OCI-LY3 (cell line): ENCODE measurements at regions not wholly inside any gene's neighbourhood (a gene's known extent, or its start where the extent isn't known, plus 50 kb on each side); places are given as distances from the start of the nearest gene placed in this dataset.

Source experiments
- H2AFZ ChIP-seq: fragments of 200-600, 300-600 bp; shearing (Covaris generic); 2 replicates; pipeline ENCODE4 v1.6.0; 2014; ENCODE audit warnings: antibody characterized with exemption, low read depth, low read length
- H3K27ac ChIP-seq: fragments of 200-600, 300-600 bp; sonication (generic); 2 replicates; pipeline ENCODE4 v1.5.1; 2014; ENCODE audit warnings: mild to moderate bottlenecking, low read length, moderate library complexity, mixed read lengths
- H3K27me3 ChIP-seq: fragments of 200-600, 300-600 bp; sonication (generic); 2 replicates; pipeline ENCODE4 v1.6.1; 2014; ENCODE audit warnings: low read depth, low read length, mixed read lengths
- H3K36me3 ChIP-seq: fragments of 200-600, 300-600 bp; sonication (generic); replicated peaks from 2 replicates; pipeline ENCODE3; 2014; ENCODE audit warnings: low read depth, low read length, mixed read lengths
- H3K4me1 ChIP-seq: fragments of 300-600, 200-600 bp; sonication (generic); 2 replicates; pipeline ENCODE4 v1.6.1; 2014; ENCODE audit warnings: low read length, mixed read lengths
- H3K4me2 ChIP-seq: fragments of 200-600, 300-600 bp; sonication (generic); 2 replicates; pipeline ENCODE4 v1.6.1; 2014; ENCODE audit warnings: low read length, mixed read lengths
- H3K4me3 ChIP-seq: fragments of 300-600, 200-600 bp; sonication (generic); 2 replicates; pipeline ENCODE4 v1.5.1; 2014; ENCODE audit warnings: antibody characterized with exemption, mild to moderate bottlenecking, low read length, moderate library complexity
- H3K79me2 ChIP-seq: fragments of 300-600, 200-600 bp; shearing (Covaris generic); 2 replicates; pipeline ENCODE4 v1.6.1; 2014; ENCODE audit warnings: mild to moderate bottlenecking, low read length, mixed read lengths
- H3K9ac ChIP-seq: fragments of 300-600, 200-600 bp; shearing (Covaris generic); 2 replicates; pipeline ENCODE4 v1.6.0; 2014; ENCODE audit warnings: mild to moderate bottlenecking, low read length, moderate library complexity
- H3K9me3 ChIP-seq: fragments of 200-600, 300-600 bp; shearing (Covaris generic); 2 replicates; pipeline ENCODE4 v1.6.1; 2014; ENCODE audit warnings: low read length, mixed read lengths; ENCODE audit not compliant: insufficient read depth
- H4K20me1 ChIP-seq: fragments of 200-600, 300-600 bp; sonication (generic); 2 replicates; pipeline ENCODE4 v1.6.1; 2016; ENCODE audit warnings: low read length, mixed read lengths; ENCODE audit not compliant: insufficient read depth
- EZH2phosphoT487 ChIP-seq: fragments of 200-600 bp; shearing (Covaris generic); IDR thresholded peaks from 2 replicates; pipeline ENCODE4 v1.6.1; 2018; ENCODE audit warnings: antibody characterized with exemption, mixed run types, low read depth
- TF ChIP-seq, protein P1 (sequence below): fragments of 200-600, 300-600 bp; sonication (generic); IDR thresholded peaks from 2 replicates; pipeline ENCODE4 v1.5.1; 2014; ENCODE audit warnings: antibody characterized with exemption, low read length, low read depth

DNA sequence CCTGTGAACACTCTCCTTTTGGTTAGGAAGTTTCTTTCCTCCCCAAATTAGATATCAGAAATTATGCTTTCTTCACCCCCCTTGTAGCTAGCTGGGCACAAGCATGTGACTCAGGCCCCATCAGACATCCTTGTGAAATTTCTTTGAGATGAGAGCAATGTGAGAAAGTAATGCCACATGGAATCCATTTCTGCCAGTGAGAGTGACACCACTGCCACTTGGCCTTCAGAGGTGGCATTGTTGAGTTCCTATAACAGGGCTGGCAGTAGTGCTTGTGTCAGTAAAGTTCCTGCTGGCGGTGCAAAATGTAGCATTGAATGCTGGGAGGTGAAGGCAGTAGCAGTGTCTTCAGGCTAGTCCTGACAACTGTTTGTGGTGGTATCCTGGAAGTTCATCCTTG is 80.7 kb upstream of the ZNF280D start:
- no peaks in the 10 kb centered on the region for H3K4me1 ChIP-seq
- H3K9me3 ChIP-seq: no peaks in the 10 kb centered on the region
- no peak overlapping the region for H3K9ac ChIP-seq
- H2AFZ ChIP-seq: no peak overlapping the region
- no peak overlapping the region for H3K27ac ChIP-seq
- TF ChIP-seq, protein P1, sequence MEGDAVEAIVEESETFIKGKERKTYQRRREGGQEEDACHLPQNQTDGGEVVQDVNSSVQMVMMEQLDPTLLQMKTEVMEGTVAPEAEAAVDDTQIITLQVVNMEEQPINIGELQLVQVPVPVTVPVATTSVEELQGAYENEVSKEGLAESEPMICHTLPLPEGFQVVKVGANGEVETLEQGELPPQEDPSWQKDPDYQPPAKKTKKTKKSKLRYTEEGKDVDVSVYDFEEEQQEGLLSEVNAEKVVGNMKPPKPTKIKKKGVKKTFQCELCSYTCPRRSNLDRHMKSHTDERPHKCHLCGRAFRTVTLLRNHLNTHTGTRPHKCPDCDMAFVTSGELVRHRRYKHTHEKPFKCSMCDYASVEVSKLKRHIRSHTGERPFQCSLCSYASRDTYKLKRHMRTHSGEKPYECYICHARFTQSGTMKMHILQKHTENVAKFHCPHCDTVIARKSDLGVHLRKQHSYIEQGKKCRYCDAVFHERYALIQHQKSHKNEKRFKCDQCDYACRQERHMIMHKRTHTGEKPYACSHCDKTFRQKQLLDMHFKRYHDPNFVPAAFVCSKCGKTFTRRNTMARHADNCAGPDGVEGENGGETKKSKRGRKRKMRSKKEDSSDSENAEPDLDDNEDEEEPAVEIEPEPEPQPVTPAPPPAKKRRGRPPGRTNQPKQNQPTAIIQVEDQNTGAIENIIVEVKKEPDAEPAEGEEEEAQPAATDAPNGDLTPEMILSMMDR: no peak
- TF ChIP-seq EZH2phosphoT487: no peak
- no peak overlapping the region for H3K4me3 ChIP-seq
- H4K20me1 ChIP-seq: no peaks in the 10 kb centered on the region
- H3K4me2 ChIP-seq: no peak overlapping the region
- no peaks in the 10 kb centered on the region for H3K36me3 ChIP-seq
- no peaks in the 10 kb centered on the region for H3K79me2 ChIP-seq
- H3K27me3 ChIP-seq: no peaks in the 10 kb centered on the region

DNA sequence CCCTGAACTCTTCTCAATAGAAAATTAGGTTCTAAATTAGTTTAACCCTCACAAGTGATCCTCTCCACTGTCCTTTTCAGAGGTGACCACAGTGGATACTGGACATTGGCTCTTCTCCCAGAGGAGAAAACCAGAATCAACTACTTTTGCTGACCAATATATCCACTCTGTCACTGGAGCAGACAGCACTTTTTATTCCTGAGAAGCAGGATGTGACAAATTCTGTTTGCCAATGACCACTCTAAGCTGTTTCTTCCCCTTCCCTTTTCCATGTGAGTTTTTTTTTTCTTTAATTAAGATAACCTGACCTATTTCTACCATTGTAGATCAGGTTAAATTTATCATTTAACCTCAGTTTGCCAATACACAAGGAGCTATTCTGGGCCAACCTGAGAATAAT is 79.7 kb upstream of the ZNF280D start:
- Histone ChIP-seq H3K4me2 (no peak overlapping the region), H3K4me3 (no peak overlapping the region), H3K79me2 (no peaks in the 10 kb centered on the region), H3K27me3 (no peaks in the 10 kb centered on the region), H3K27ac (no peak overlapping the region), H4K20me1 (no peaks in the 10 kb centered on the region), H3K9me3 (peaks cover 5% of the 10 kb centered on the region), H2AFZ (no peak overlapping the region), H3K36me3 (peaks cover 4% of the 10 kb centered on the region), H3K4me1 (no peaks in the 10 kb centered on the region), H3K9ac (no peak overlapping the region)
- TF ChIP-seq EZH2phosphoT487: no peak
- TF ChIP-seq, protein P1: no peak

DNA sequence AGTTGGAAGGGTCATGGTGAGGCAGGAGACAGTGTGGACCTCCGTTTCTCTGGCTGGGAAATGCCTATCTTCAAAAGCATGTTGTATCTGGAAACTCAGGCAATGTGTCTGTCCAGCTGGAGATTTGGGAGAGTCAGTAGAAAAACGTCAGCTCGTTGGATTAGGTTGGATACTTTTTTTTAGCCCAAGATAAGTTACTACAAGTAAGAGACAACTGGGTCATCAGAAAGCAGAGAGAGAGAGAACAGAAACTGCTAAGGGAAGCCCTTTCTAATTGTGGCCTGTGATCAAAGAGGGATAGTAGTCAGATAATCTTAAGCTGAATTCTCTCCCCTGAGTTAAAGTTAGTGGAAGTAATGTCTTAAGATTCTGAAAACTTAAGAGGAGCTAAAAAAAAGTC is 78.9 kb upstream of the ZNF280D start:
- Histone ChIP-seq H2AFZ (peak overlapping the region; percentile 39; the same call in 1 of the 2 replicates), H3K9me3 (peaks cover 13% of the 10 kb centered on the region), H3K9ac (no peak overlapping the region), H3K4me3 (no peak overlapping the region), H3K79me2 (no peaks in the 10 kb centered on the region), H3K4me1 (no peaks in the 10 kb centered on the region), H3K36me3 (peaks cover 10% of the 10 kb centered on the region), H3K27ac (no peak overlapping the region), H4K20me1 (no peaks in the 10 kb centered on the region), H3K4me2 (no peak overlapping the region), H3K27me3 (no peaks in the 10 kb centered on the region)
- TF ChIP-seq EZH2phosphoT487: no peak
- TF ChIP-seq, protein P1: no peak

DNA sequence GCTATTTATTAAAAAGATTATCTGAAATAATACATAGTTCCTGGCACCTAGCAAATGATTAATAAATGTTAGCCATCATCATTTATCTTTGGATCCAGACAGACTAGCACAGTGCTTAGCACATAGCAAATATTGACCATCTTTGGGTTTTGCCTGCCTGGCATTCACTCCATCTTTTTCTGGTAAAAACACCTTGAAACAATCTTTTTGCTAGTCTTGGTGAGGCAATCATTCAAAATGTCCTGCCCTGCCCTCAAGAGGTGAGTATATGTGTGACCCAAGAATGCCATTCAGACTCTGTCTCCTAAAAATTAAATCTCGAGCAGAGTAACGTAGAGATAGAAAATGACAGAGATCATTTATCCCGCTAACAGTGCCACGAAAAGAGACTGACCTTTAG is 78.3 kb upstream of the ZNF280D start:
- Histone ChIP-seq H3K36me3 (peaks cover 12% of the 10 kb centered on the region), H3K4me1 (no peaks in the 10 kb centered on the region), H3K4me3 (no peak overlapping the region), H3K79me2 (no peaks in the 10 kb centered on the region), H3K4me2 (no peak overlapping the region), H2AFZ (no peak overlapping the region), H3K9me3 (peaks cover 18% of the 10 kb centered on the region), H3K27ac (no peak overlapping the region), H3K9ac (no peak overlapping the region), H4K20me1 (no peaks in the 10 kb centered on the region), H3K27me3 (no peaks in the 10 kb centered on the region)
- TF ChIP-seq, protein P1: no peak
- TF ChIP-seq EZH2phosphoT487: no peak
